ENCODE measurements at regions not wholly inside any gene's neighbourhood (a gene's known extent, or its start where the extent isn't known, plus 50 kb on each side); places are given as distances from the start of the nearest gene placed in this dataset.

GRCh38 chr12:107349008-107349747 is 255.8 kb upstream of the CRY1 start:
- Mint-ChIP-seq H3K4me3 (no peak overlapping the region), H3K27me3 (no peaks in the 10 kb centered on the region), H3K27ac (peak overlapping the region; percentile 5), H3K9me3 (peaks cover 4% of the 10 kb centered on the region), H3K4me1 (peaks cover 26% of the 10 kb centered on the region), H3K36me3 (ENCODE audit: low read depth) (no peaks in the 10 kb centered on the region)
- ATAC-seq (replicated peaks) = no peak

GRCh38 chr12:107349839-107350238 is 256.5 kb upstream of the CRY1 start:
- Mint-ChIP-seq H3K27ac (no peak overlapping the region), H3K9me3 (peaks cover 4% of the 10 kb centered on the region), H3K4me3 (no peak overlapping the region), H3K36me3 (ENCODE audit: low read depth) (no peaks in the 10 kb centered on the region), H3K4me1 (peaks cover 31% of the 10 kb centered on the region), H3K27me3 (no peaks in the 10 kb centered on the region)
- ATAC-seq (replicated peaks) = no peak

GRCh38 chr12:107351109-107351508 is 257.8 kb upstream of the CRY1 start:
- H3K4me1 Mint-ChIP-seq = peaks cover 36% of the 10 kb centered on the region

GRCh38 chr12:107351713-107352112 is 258.4 kb upstream of the CRY1 start:
- no peaks in the 10 kb centered on the region for H3K27me3 Mint-ChIP-seq
- H3K4me3 Mint-ChIP-seq = peak overlapping the region; percentile 77
- no peaks in the 10 kb centered on the region for H3K36me3 Mint-ChIP-seq (ENCODE audit: low read depth)
- ATAC-seq (replicated peaks) = no peak
- H3K9me3 Mint-ChIP-seq = peaks cover 4% of the 10 kb centered on the region
- peaks cover 42% of the 10 kb centered on the region for H3K4me1 Mint-ChIP-seq
- H3K27ac Mint-ChIP-seq = peak overlapping the region; percentile 82

More at GRCh38 chr12:107351109-107351508, 257.8 kb upstream of the CRY1 start:
- H3K36me3 Mint-ChIP-seq (ENCODE audit: low read depth) = no peaks in the 10 kb centered on the region
- H3K27ac Mint-ChIP-seq = no peak overlapping the region
- H3K27me3 Mint-ChIP-seq = no peaks in the 10 kb centered on the region
- ATAC-seq (replicated peaks) = no peak
- no peak overlapping the region for H3K4me3 Mint-ChIP-seq
- peaks cover 4% of the 10 kb centered on the region for H3K9me3 Mint-ChIP-seq

- Mint-ChIP-seq H3K9me3 (peaks cover 1% of the 10 kb centered on the region), H3K27me3 (no peaks in the 10 kb centered on the region), H3K27ac (peak overlapping the region; percentile 82), H3K36me3 (ENCODE audit: low read depth) (no peaks in the 10 kb centered on the region), H3K4me3 (peak overlapping the region; percentile 77), H3K4me1 (peaks cover 41% of the 10 kb centered on the region)
- ATAC-seq (replicated peaks) = peak; percentile 90
Observed at GRCh38 chr12:107352347-107353081, 259.2 kb upstream of the CRY1 start.

- Mint-ChIP-seq H3K9me3 (no peaks in the 10 kb centered on the region), H3K36me3 (ENCODE audit: low read depth) (no peaks in the 10 kb centered on the region), H3K27ac (no peak overlapping the region), H3K27me3 (no peaks in the 10 kb centered on the region), H3K4me1 (peaks cover 41% of the 10 kb centered on the region), H3K4me3 (peak overlapping the region; percentile 77)
- no peak for ATAC-seq (replicated peaks)
Observed at GRCh38 chr12:107353312-107353711, 260.0 kb upstream of the CRY1 start.

GRCh38 chr12:107355004-107355565 is 261.7 kb upstream of the CRY1 start:
- Mint-ChIP-seq H3K27me3 (no peaks in the 10 kb centered on the region), H3K4me3 (no peak overlapping the region), H3K27ac (no peak overlapping the region), H3K9me3 (no peaks in the 10 kb centered on the region), H3K36me3 (ENCODE audit: low read depth) (no peaks in the 10 kb centered on the region), H3K4me1 (peaks cover 46% of the 10 kb centered on the region)
- ATAC-seq (replicated peaks) = no peak

- no peak overlapping the region for H3K4me3 Mint-ChIP-seq
- H3K36me3 Mint-ChIP-seq (ENCODE audit: low read depth) = no peaks in the 10 kb centered on the region
- no peak for ATAC-seq (replicated peaks)
- no peak overlapping the region for H3K27ac Mint-ChIP-seq
- H3K9me3 Mint-ChIP-seq = no peaks in the 10 kb centered on the region
- no peaks in the 10 kb centered on the region for H3K27me3 Mint-ChIP-seq
- H3K4me1 Mint-ChIP-seq = peaks cover 48% of the 10 kb centered on the region
Observed at GRCh38 chr12:107355612-107356011, 262.3 kb upstream of the CRY1 start.

- peak; percentile 76 for ATAC-seq (replicated peaks)
- H3K4me3 Mint-ChIP-seq = no peak overlapping the region
- H3K4me1 Mint-ChIP-seq = peaks cover 46% of the 10 kb centered on the region
- no peaks in the 10 kb centered on the region for H3K36me3 Mint-ChIP-seq (ENCODE audit: low read depth)
- H3K27me3 Mint-ChIP-seq = no peaks in the 10 kb centered on the region
- no peak overlapping the region for H3K27ac Mint-ChIP-seq
- H3K9me3 Mint-ChIP-seq = no peaks in the 10 kb centered on the region
Observed at GRCh38 chr12:107356266-107356936, 263.1 kb upstream of the CRY1 start.

- no peak overlapping the region for H3K27ac Mint-ChIP-seq
- H3K36me3 Mint-ChIP-seq (ENCODE audit: low read depth) = no peaks in the 10 kb centered on the region
- no peaks in the 10 kb centered on the region for H3K27me3 Mint-ChIP-seq
- peaks cover 41% of the 10 kb centered on the region for H3K4me1 Mint-ChIP-seq
- no peak for ATAC-seq (replicated peaks)
- no peaks in the 10 kb centered on the region for H3K9me3 Mint-ChIP-seq
- H3K4me3 Mint-ChIP-seq = no peak overlapping the region
Observed at GRCh38 chr12:107356937-107357295, 263.6 kb upstream of the CRY1 start.

- Mint-ChIP-seq H3K36me3 (ENCODE audit: low read depth) (no peaks in the 10 kb centered on the region), H3K4me3 (no peak overlapping the region), H3K9me3 (no peaks in the 10 kb centered on the region), H3K4me1 (peaks cover 27% of the 10 kb centered on the region), H3K27me3 (no peaks in the 10 kb centered on the region), H3K27ac (no peak overlapping the region)
- peak; percentile 83 for ATAC-seq (replicated peaks)
Observed at GRCh38 chr12:107359382-107359781, 266.0 kb upstream of the CRY1 start.

GRCh38 chr12:107360033-107360432 is 266.7 kb upstream of the CRY1 start:
- Mint-ChIP-seq H3K27me3 (no peaks in the 10 kb centered on the region), H3K36me3 (ENCODE audit: low read depth) (no peaks in the 10 kb centered on the region), H3K4me3 (no peak overlapping the region), H3K27ac (no peak overlapping the region), H3K4me1 (peaks cover 21% of the 10 kb centered on the region), H3K9me3 (no peaks in the 10 kb centered on the region)
- ATAC-seq (replicated peaks) = no peak

GRCh38 chr12:107360482-107360881 is 267.1 kb upstream of the CRY1 start:
- no peak for ATAC-seq (replicated peaks)
- no peak overlapping the region for H3K27ac Mint-ChIP-seq
- peaks cover 20% of the 10 kb centered on the region for H3K4me1 Mint-ChIP-seq
- no peak overlapping the region for H3K4me3 Mint-ChIP-seq
- no peaks in the 10 kb centered on the region for H3K9me3 Mint-ChIP-seq
- H3K36me3 Mint-ChIP-seq (ENCODE audit: low read depth) = no peaks in the 10 kb centered on the region
- H3K27me3 Mint-ChIP-seq = no peaks in the 10 kb centered on the region

GRCh38 chr12:107361970-107362369 is 268.6 kb upstream of the CRY1 start:
- H3K4me3 Mint-ChIP-seq = no peak overlapping the region
- H3K9me3 Mint-ChIP-seq = no peaks in the 10 kb centered on the region
- H3K27me3 Mint-ChIP-seq = no peaks in the 10 kb centered on the region
- no peaks in the 10 kb centered on the region for H3K36me3 Mint-ChIP-seq (ENCODE audit: low read depth)
- no peak overlapping the region for H3K27ac Mint-ChIP-seq
- H3K4me1 Mint-ChIP-seq = peaks cover 14% of the 10 kb centered on the region
- no peak for ATAC-seq (replicated peaks)

All from activated T-helper 17 cell treated with anti-CD3 and anti-CD28 coated beads, Interleukin-2, amount 50 U/mL, for 72 hours (primary cell).